ENCODE measurements at regions not wholly inside any gene's neighbourhood (a gene's known extent, or its start where the extent isn't known, plus 50 kb on each side); places are given as distances from the start of the nearest gene placed in this dataset.

GRCh38 chr15:87732976-87733375 lies 523.6 kb downstream of the NTRK3 start:
- TF ChIP-seq CTCF (conservative IDR thresholded peaks at IDR 0.05 in 1 of 2, IDR thresholded peaks at IDR 0.05 in 1 of 2; ENCODE audit: low read depth in 1 of 2, low read length in 2 of 2) (no peak), EZH2 (IDR thresholded peaks at IDR 0.05; ENCODE audit: low read length, missing control alignments) (no peak)
